ENCODE measurements at regions not wholly inside any gene's neighbourhood (a gene's known extent, or its start where the extent isn't known, plus 50 kb on each side); places are given as distances from the start of the nearest gene placed in this dataset.

DNA sequence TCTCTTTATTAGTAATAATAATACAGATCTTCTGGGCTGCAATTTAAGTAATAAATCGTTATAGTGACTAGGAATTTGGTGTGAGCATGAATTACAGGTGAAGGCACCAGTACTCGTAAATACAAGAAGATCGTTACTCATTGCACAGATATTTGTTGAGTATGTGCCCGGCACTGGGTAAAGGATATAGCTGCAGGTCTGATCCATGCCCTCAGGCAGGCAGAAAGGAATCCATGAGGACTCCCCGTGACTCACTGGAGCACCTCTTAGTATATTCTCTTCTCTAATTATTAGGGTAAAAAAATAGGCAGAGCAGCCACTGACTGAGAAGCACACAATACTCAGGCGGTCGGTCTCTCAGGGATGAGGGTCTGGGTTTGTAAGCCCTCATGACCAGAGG is 868.3 kb downstream of the RAB28 start:
- TF ChIP-seq, protein P1, sequence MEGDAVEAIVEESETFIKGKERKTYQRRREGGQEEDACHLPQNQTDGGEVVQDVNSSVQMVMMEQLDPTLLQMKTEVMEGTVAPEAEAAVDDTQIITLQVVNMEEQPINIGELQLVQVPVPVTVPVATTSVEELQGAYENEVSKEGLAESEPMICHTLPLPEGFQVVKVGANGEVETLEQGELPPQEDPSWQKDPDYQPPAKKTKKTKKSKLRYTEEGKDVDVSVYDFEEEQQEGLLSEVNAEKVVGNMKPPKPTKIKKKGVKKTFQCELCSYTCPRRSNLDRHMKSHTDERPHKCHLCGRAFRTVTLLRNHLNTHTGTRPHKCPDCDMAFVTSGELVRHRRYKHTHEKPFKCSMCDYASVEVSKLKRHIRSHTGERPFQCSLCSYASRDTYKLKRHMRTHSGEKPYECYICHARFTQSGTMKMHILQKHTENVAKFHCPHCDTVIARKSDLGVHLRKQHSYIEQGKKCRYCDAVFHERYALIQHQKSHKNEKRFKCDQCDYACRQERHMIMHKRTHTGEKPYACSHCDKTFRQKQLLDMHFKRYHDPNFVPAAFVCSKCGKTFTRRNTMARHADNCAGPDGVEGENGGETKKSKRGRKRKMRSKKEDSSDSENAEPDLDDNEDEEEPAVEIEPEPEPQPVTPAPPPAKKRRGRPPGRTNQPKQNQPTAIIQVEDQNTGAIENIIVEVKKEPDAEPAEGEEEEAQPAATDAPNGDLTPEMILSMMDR (IDR thresholded peaks at IDR 0.05; ENCODE audit: low read length), result no peak
- TF ChIP-seq EZH2 (optimal IDR thresholded peaks at IDR 0.05; ENCODE audit: low read depth, low read length) (no peak), EZH2phosphoT487 (IDR thresholded peaks at IDR 0.05; ENCODE audit: low read length) (no peak)
